Mesodermal cell (in vitro differentiated cells): ENCODE measurements at regions not wholly inside any gene's neighbourhood (a gene's known extent, or its start where the extent isn't known, plus 50 kb on each side); places are given as distances from the start of the nearest gene placed in this dataset.
"Not testable (repeated sequence)": the region's sequence is repeated elsewhere in the genome, so short reads cannot be mapped to it uniquely, and the experiment has no call there.

ENCODE experiments used
- H3K27ac ChIP-seq: 2 replicates; pipeline ENCODE4 v1.7.0; 2013; ENCODE audit warnings: mild to moderate bottlenecking, low read depth, low read length, moderate library complexity; ENCODE audit not compliant: severe bottlenecking
- H3K36me3 ChIP-seq: 2 replicates; pipeline ENCODE4 v1.7.1; 2013; ENCODE audit warnings: mild to moderate bottlenecking, low read length, moderate library complexity; ENCODE audit not compliant: control insufficient read depth, insufficient read depth
- H3K4me1 ChIP-seq: one replicate; pipeline ENCODE4 v1.7.1; 2013; ENCODE audit warnings: mild to moderate bottlenecking, low read length; ENCODE audit not compliant: insufficient read depth, control insufficient read depth, poor library complexity, severe bottlenecking
- H3K4me3 ChIP-seq: 2 replicates; pipeline ENCODE4 v1.7.0; 2013; ENCODE audit warnings: low read length, control low read depth, mild to moderate bottlenecking; ENCODE audit not compliant: insufficient read depth, poor library complexity, severe bottlenecking; ENCODE audit errors: extremely low read depth
- H3K9me3 ChIP-seq: 2 replicates; pipeline ENCODE4 v1.7.1; 2013; ENCODE audit warnings: mild to moderate bottlenecking, low read length, moderate library complexity; ENCODE audit not compliant: control insufficient read depth
- WGBS, 2 experiments: methylation state at CpG; one replicate each; pipeline ENCODE4 v1.1.5; 2013; ENCODE audit warnings: missing lambda C conversion rate in 2 of 2; ENCODE audit not compliant: insufficient coverage in 2 of 2; 5-methylcytosine and 5-hydroxymethylcytosine counted together

- Histone ChIP-seq H3K36me3 (no peaks in the 10 kb centered on the region), H3K4me3 (no peak overlapping the region), H3K27ac (no peak overlapping the region), H3K4me1 (no peaks in the 10 kb centered on the region), H3K9me3 (no peaks in the 10 kb centered on the region)
- WGBS, 2 experiments: 87 to 91% methylated on average over 3 of the region's 3 CpGs
Observed at GRCh38 chr1:185530215-185530614, 204.0 kb upstream of the HMCN1 start.

- no peaks in the 10 kb centered on the region for H3K4me1 ChIP-seq
- WGBS, 2 experiments: no CpG with 5 or more reads among the region's 3 CpGs
- H3K4me3 ChIP-seq: no peak overlapping the region
- H3K27ac ChIP-seq: no peak overlapping the region
- H3K36me3 ChIP-seq: no peaks in the 10 kb centered on the region
- H3K9me3 ChIP-seq: peaks cover 3% of the 10 kb centered on the region
Observed at GRCh38 chr1:185529673-185530072, 204.5 kb upstream of the HMCN1 start.

GRCh38 chr1:185528084-185528676 lies 206.0 kb upstream of the HMCN1 start:
- Histone ChIP-seq H3K4me3 (no peak overlapping the region), H3K9me3 (peaks cover 3% of the 10 kb centered on the region), H3K36me3 (no peaks in the 10 kb centered on the region), H3K27ac (no peak overlapping the region), H3K4me1 (no peaks in the 10 kb centered on the region)
- 93 to 95% methylated on average over 4 of the region's 4 CpGs for WGBS, 2 experiments

GRCh38 chr1:185526344-185527307 lies 207.6 kb upstream of the HMCN1 start:
- Histone ChIP-seq H3K4me3 (no peak overlapping the region), H3K9me3 (peaks cover 3% of the 10 kb centered on the region), H3K4me1 (no peaks in the 10 kb centered on the region), H3K27ac (no peak overlapping the region), H3K36me3 (no peaks in the 10 kb centered on the region)
- no CpG with 5 or more reads among the region's 1 CpG for WGBS, 2 experiments

GRCh38 chr1:185520188-185520920 lies 203.3 kb upstream of the IVNS1ABP start:
- H3K4me1 ChIP-seq: no peaks in the 10 kb centered on the region
- peaks cover 19% of the 10 kb centered on the region for H3K9me3 ChIP-seq
- no peak overlapping the region for H3K4me3 ChIP-seq
- 72 to 100% methylated on average over 2 of the region's 2 CpGs for WGBS, 2 experiments
- H3K27ac ChIP-seq: no peak overlapping the region
- H3K36me3 ChIP-seq: no peaks in the 10 kb centered on the region

GRCh38 chr1:185517808-185518419 lies 200.9 kb upstream of the IVNS1ABP start:
- Histone ChIP-seq H3K4me1 (no peaks in the 10 kb centered on the region), H3K4me3 (no peak overlapping the region), H3K36me3 (no peaks in the 10 kb centered on the region), H3K27ac (no peak overlapping the region), H3K9me3 (peaks cover 16% of the 10 kb centered on the region)
- no CpG with 5 or more reads among the region's 2 CpGs for WGBS, 2 experiments

- not testable (repeated sequence) for H3K36me3 ChIP-seq, H3K4me3 ChIP-seq, H3K4me1 ChIP-seq, H3K27ac ChIP-seq
- WGBS, 2 experiments: no CpG with 5 or more reads among the region's 2 CpGs
- H3K9me3 ChIP-seq: peaks cover 16% of the 10 kb centered on the region
Observed at GRCh38 chr1:185517301-185517700, 200.3 kb upstream of the IVNS1ABP start.

GRCh38 chr1:185515696-185516095 lies 198.7 kb upstream of the IVNS1ABP start:
- WGBS, 2 experiments: 100% methylated on average over 1 of the region's 2 CpGs
- Histone ChIP-seq H3K27ac (no peak overlapping the region), H3K36me3 (no peaks in the 10 kb centered on the region), H3K9me3 (peaks cover 15% of the 10 kb centered on the region), H3K4me1 (no peaks in the 10 kb centered on the region), H3K4me3 (no peak overlapping the region)

GRCh38 chr1:185514311-185514710 lies 197.3 kb upstream of the IVNS1ABP start:
- Histone ChIP-seq H3K36me3 (no peaks in the 10 kb centered on the region), H3K9me3 (peaks cover 5% of the 10 kb centered on the region), H3K27ac (no peak overlapping the region), H3K4me3 (no peak overlapping the region), H3K4me1 (no peaks in the 10 kb centered on the region)

GRCh38 chr1:185512442-185512841 lies 195.4 kb upstream of the IVNS1ABP start:
- H3K4me3 ChIP-seq: no peak overlapping the region
- WGBS, 2 experiments: 80 to 83% methylated on average over 1 of the region's 4 CpGs
- no peaks in the 10 kb centered on the region for H3K4me1 ChIP-seq
- no peaks in the 10 kb centered on the region for H3K36me3 ChIP-seq
- no peak overlapping the region for H3K27ac ChIP-seq
- peaks cover 3% of the 10 kb centered on the region for H3K9me3 ChIP-seq
